ENCODE measurements at regions not wholly inside any gene's neighbourhood (a gene's known extent, or its start where the extent isn't known, plus 50 kb on each side); places are given as distances from the start of the nearest gene placed in this dataset.

DNA sequence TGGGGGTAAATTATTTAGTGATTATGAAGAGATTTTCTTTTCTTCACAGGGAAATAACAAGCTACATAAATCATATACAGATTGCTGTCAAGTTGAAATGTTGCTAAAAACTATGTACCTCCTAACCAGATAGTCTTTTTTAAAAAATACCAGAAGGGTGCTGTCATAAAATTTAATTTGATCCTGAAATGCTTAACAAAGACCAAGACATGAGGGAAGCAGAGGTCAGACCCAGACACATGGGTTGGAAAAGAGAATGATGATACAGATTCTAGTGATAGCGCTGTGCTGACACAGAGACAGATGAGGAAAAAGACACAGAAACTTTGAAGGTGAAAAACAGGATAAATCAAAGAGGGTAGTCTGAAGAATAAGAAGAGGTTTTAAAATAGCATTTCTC is 573.1 kb downstream of the HACE1 start:
- ATAC-seq: no peak
- H3K9me3 ChIP-seq (replicated peaks; ENCODE audit: control insufficient read depth, insufficient read depth, low read length): no peaks in the 10 kb centered on the region
- ChIA-PET CTCF (no interaction called here), RAD21 (ENCODE audit: unreplicated experiment) (no interaction called here), SMC1A (ENCODE audit: uncharacterized antibody, unreplicated experiment) (no interaction called here), POLR2A (no interaction called here)
- no peak for DNase-seq (ENCODE audit: low read depth, low spot score)
- H3K4me3 ChIP-seq: no peak overlapping the region
- H2AFZ ChIP-seq (ENCODE audit: control insufficient read depth, low read depth, low read length): no peak overlapping the region
- TF ChIP-seq HCFC1 (IDR thresholded peaks at IDR 0.05; ENCODE audit: low read length): no peak
- no peak for TF ChIP-seq SRF (IDR thresholded peaks at IDR 0.05; ENCODE audit: low read depth in 2 of 2, low read length in 2 of 2)
- TF ChIP-seq, protein P1, sequence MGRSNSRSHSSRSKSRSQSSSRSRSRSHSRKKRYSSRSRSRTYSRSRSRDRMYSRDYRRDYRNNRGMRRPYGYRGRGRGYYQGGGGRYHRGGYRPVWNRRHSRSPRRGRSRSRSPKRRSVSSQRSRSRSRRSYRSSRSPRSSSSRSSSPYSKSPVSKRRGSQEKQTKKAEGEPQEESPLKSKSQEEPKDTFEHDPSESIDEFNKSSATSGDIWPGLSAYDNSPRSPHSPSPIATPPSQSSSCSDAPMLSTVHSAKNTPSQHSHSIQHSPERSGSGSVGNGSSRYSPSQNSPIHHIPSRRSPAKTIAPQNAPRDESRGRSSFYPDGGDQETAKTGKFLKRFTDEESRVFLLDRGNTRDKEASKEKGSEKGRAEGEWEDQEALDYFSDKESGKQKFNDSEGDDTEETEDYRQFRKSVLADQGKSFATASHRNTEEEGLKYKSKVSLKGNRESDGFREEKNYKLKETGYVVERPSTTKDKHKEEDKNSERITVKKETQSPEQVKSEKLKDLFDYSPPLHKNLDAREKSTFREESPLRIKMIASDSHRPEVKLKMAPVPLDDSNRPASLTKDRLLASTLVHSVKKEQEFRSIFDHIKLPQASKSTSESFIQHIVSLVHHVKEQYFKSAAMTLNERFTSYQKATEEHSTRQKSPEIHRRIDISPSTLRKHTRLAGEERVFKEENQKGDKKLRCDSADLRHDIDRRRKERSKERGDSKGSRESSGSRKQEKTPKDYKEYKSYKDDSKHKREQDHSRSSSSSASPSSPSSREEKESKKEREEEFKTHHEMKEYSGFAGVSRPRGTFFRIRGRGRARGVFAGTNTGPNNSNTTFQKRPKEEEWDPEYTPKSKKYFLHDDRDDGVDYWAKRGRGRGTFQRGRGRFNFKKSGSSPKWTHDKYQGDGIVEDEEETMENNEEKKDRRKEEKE (IDR thresholded peaks at IDR 0.05): no peak
- TF ChIP-seq POLR2A (IDR thresholded peaks at IDR 0.05; ENCODE audit: low read depth, low read length): no peak
- no peak for TF ChIP-seq ZNF24 (IDR thresholded peaks at IDR 0.05)
- TF ChIP-seq BCL11A (IDR thresholded peaks at IDR 0.05; ENCODE audit: low read depth, low read length): no peak
- no peak overlapping the region for H3K9ac ChIP-seq (ENCODE audit: control insufficient read depth, insufficient read depth, low read length)
- WGBS (ENCODE audit: insufficient coverage, insufficient replicate concordance, low lambda C conversion rate, missing lambda C conversion rate): 95% methylated on average over 1 of the region's 1 CpG
- no peaks in the 10 kb centered on the region for H3K79me2 ChIP-seq (ENCODE audit: control insufficient read depth, insufficient read depth, low read length)
- H3K4me1 ChIP-seq (ENCODE audit: control insufficient read depth, insufficient read depth, low read length): no peaks in the 10 kb centered on the region
- H3K27me3 ChIP-seq (replicated peaks in 1 of 2; ENCODE audit: control insufficient read depth in 2 of 2, insufficient read depth in 2 of 2, low read length in 1 of 2): no peaks in the 10 kb centered on the region; a peak in 1 of 4 replicates
- no peaks in the 10 kb centered on the region for H3K36me3 ChIP-seq (ENCODE audit: control insufficient read depth in 2 of 2, insufficient read depth in 2 of 2, low read length in 1 of 2)
- no peak for FAIRE-seq
- no peaks in the 10 kb centered on the region for H4K20me1 ChIP-seq (ENCODE audit: control insufficient read depth, insufficient read depth)
- H3K4me2 ChIP-seq (ENCODE audit: control insufficient read depth, insufficient read depth): no peak overlapping the region
- no TSS peak for BruUV-seq (replicated peaks)
- intact Hi-C loops (cut with micrococcal nuclease; ENCODE audit: unreplicated experiment) (no loop called here), in situ Hi-C loops (cut with MboI) (no loop called here)
- H3K27ac ChIP-seq (ENCODE audit: control insufficient read depth, insufficient read depth): no peak overlapping the region

DNA sequence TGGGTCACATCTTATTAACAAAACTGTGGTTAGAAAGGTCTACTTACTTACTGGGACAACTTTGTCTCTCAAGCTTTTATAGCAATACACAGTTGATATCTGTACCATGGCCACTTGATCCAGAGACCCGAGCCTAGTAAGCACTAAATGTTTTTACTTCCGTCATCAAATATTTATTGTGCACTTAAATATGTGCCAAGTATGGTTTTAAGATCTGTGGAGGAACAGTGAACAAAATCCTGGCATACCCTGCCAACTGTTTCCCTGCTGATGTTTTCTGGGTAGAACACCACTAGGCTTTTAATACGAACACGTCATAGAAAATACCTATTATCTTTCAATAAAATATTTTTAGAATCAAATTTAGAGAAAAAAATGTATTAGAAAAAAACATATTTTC is 574.8 kb downstream of the HACE1 start:
- Histone ChIP-seq H3K27me3 (replicated peaks in 1 of 2; ENCODE audit: control insufficient read depth in 2 of 2, insufficient read depth in 2 of 2, low read length in 1 of 2) (no peaks in the 10 kb centered on the region; a peak in 1 of 4 replicates), H3K27ac (ENCODE audit: control insufficient read depth, insufficient read depth) (no peak overlapping the region), H3K4me2 (ENCODE audit: control insufficient read depth, insufficient read depth) (no peak overlapping the region), H2AFZ (ENCODE audit: control insufficient read depth, low read depth, low read length) (no peak overlapping the region), H3K36me3 (ENCODE audit: control insufficient read depth in 2 of 2, insufficient read depth in 2 of 2, low read length in 1 of 2) (no peaks in the 10 kb centered on the region), H3K9ac (ENCODE audit: control insufficient read depth, insufficient read depth, low read length) (no peak overlapping the region), H3K9me3 (replicated peaks; ENCODE audit: control insufficient read depth, insufficient read depth, low read length) (no peaks in the 10 kb centered on the region), H3K79me2 (ENCODE audit: control insufficient read depth, insufficient read depth, low read length) (no peaks in the 10 kb centered on the region), H3K4me1 (ENCODE audit: control insufficient read depth, insufficient read depth, low read length) (no peaks in the 10 kb centered on the region), H3K4me3 (no peak overlapping the region), H4K20me1 (ENCODE audit: control insufficient read depth, insufficient read depth) (no peaks in the 10 kb centered on the region)
- in situ Hi-C loops (cut with MboI) (no loop called here), intact Hi-C loops (cut with micrococcal nuclease; ENCODE audit: unreplicated experiment) (no loop called here)
- BruUV-seq (replicated peaks): no TSS peak
- ChIA-PET CTCF (interaction anchor here (1.3 kb wide), 1 partner anchor 241 kb away, joined by 3 read pairs; no protein-coding TSS in a partner anchor), POLR2A (no interaction called here), RAD21 (ENCODE audit: unreplicated experiment) (no interaction called here), SMC1A (ENCODE audit: uncharacterized antibody, unreplicated experiment) (no interaction called here)
- WGBS (ENCODE audit: insufficient coverage, insufficient replicate concordance, low lambda C conversion rate, missing lambda C conversion rate): 33% methylated on average over 4 of the region's 4 CpGs
- DNase-seq (ENCODE audit: low read depth, low spot score): no peak
- no peak for ATAC-seq
- no peak for FAIRE-seq
- TF ChIP-seq, protein P2, sequence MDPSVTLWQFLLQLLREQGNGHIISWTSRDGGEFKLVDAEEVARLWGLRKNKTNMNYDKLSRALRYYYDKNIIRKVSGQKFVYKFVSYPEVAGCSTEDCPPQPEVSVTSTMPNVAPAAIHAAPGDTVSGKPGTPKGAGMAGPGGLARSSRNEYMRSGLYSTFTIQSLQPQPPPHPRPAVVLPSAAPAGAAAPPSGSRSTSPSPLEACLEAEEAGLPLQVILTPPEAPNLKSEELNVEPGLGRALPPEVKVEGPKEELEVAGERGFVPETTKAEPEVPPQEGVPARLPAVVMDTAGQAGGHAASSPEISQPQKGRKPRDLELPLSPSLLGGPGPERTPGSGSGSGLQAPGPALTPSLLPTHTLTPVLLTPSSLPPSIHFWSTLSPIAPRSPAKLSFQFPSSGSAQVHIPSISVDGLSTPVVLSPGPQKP (IDR thresholded peaks at IDR 0.05; ENCODE audit: low read depth, low read length): no peak
- no peak for TF ChIP-seq POU2F2 (IDR thresholded peaks at IDR 0.05; ENCODE audit: borderline replicate concordance, low read depth, low read length)
- TF ChIP-seq, protein P3, sequence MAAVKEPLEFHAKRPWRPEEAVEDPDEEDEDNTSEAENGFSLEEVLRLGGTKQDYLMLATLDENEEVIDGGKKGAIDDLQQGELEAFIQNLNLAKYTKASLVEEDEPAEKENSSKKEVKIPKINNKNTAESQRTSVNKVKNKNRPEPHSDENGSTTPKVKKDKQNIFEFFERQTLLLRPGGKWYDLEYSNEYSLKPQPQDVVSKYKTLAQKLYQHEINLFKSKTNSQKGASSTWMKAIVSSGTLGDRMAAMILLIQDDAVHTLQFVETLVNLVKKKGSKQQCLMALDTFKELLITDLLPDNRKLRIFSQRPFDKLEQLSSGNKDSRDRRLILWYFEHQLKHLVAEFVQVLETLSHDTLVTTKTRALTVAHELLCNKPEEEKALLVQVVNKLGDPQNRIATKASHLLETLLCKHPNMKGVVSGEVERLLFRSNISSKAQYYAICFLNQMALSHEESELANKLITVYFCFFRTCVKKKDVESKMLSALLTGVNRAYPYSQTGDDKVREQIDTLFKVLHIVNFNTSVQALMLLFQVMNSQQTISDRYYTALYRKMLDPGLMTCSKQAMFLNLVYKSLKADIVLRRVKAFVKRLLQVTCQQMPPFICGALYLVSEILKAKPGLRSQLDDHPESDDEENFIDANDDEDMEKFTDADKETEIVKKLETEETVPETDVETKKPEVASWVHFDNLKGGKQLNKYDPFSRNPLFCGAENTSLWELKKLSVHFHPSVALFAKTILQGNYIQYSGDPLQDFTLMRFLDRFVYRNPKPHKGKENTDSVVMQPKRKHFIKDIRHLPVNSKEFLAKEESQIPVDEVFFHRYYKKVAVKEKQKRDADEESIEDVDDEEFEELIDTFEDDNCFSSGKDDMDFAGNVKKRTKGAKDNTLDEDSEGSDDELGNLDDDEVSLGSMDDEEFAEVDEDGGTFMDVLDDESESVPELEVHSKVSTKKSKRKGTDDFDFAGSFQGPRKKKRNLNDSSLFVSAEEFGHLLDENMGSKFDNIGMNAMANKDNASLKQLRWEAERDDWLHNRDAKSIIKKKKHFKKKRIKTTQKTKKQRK (IDR thresholded peaks at IDR 0.05; ENCODE audit: low read depth, low read length): no peak
- TF ChIP-seq FOXK2 (IDR thresholded peaks at IDR 0.05): no peak
- TF ChIP-seq RUNX3 (IDR thresholded peaks at IDR 0.05; ENCODE audit: low read length): no peak
- no peak for TF ChIP-seq IKZF1 (conservative IDR thresholded peaks at IDR 0.05)
- no peak for TF ChIP-seq JUND (IDR thresholded peaks at IDR 0.05; ENCODE audit: low read depth, low read length)
- no peak for TF ChIP-seq NR2C1 (IDR thresholded peaks at IDR 0.05)
